Sigmoid colon (tissue), 6 donors: ENCODE measurements at regions not wholly inside any gene's neighbourhood (a gene's known extent, or its start where the extent isn't known, plus 50 kb on each side); places are given as distances from the start of the nearest gene placed in this dataset.

ENCODE experiments used
- DNase-seq: peaks from one replicate; pipeline ENCODE4 v3.0.0-alpha.2; 2019
- H3K27ac ChIP-seq, 4 donors: fragments of 200-600 bp; sonication (generic); one replicate each; pipeline ENCODE4 v1.5.1; 2016 to 2019; ENCODE audit warnings: mild to moderate bottlenecking in 1 of 4
- H3K27me3 ChIP-seq, 3 donors: fragments of 200-600 bp; sonication (generic); one replicate each; pipeline ENCODE4 v1.5.1; 2019; ENCODE audit warnings: mild to moderate bottlenecking in 1 of 3
- H3K36me3 ChIP-seq, 4 donors: fragments of 200-600 bp; sonication (generic); one replicate each; pipeline ENCODE4 v1.5.1; 2016 to 2019
- H3K4me1 ChIP-seq, 4 donors: fragments of 200-600 bp; sonication (generic); one replicate each; pipeline ENCODE4 v1.5.1; 2017 to 2019
- H3K4me3 ChIP-seq, 4 donors: fragments of 200-600 bp; sonication (generic); one replicate each; pipeline ENCODE4 v1.5.1; 2017 to 2019; ENCODE audit warnings: mild to moderate bottlenecking in 2 of 4, moderate library complexity in 1 of 4
- H3K9me3 ChIP-seq, 4 donors: fragments of 200-600 bp in 3 of 4; sonication (generic) in 3 of 4; one replicate each; pipeline versions ENCODE4 v1.5.1 to v1.6.1; 2013 to 2019
- EP300 ChIP-seq, 4 donors: sonication (generic); formaldehyde crosslinking; IDR thresholded peaks; one replicate each; pipeline ENCODE4 v1.6.1; 2017; ENCODE audit warnings: antibody characterized with exemption in 4 of 4
- POLR2A ChIP-seq, 2 donors: fragments of 450-650 bp; IDR thresholded peaks; one replicate each; pipeline ENCODE4 v1.6.1; 2016; ENCODE audit warnings: antibody characterized with exemption in 2 of 2, mild to moderate bottlenecking in 2 of 2, moderate library complexity in 2 of 2
- POLR2AphosphoS5 ChIP-seq, 4 donors: sonication (generic); formaldehyde crosslinking; IDR thresholded peaks; one replicate each; pipeline ENCODE4 v1.6.1; 2017; ENCODE audit warnings: antibody characterized with exemption in 4 of 4
- WGBS, 2 donors: extraction: QIAGEN DNeasy Blood & Tissue Kit; methylation state at CpG; one replicate each; pipeline ENCODE4 v1.1.7; 2013; 5-methylcytosine and 5-hydroxymethylcytosine counted together
- intact Hi-C: fragments of 100-400 bp; cut with DNase I; formaldehyde crosslinking; loops from one replicate; pipeline ENCODE4 v1.15.1; 2023
- TF ChIP-seq, protein P1 (sequence below), 4 experiments: fragments of 450-650 bp in 3 of 4; fragments of 200-600 bp in 1 of 4; IDR thresholded peaks; one replicate each; pipeline ENCODE4 v1.5.1; 2016 to 2019; ENCODE audit warnings: antibody characterized with exemption in 4 of 4, mild to moderate bottlenecking in 3 of 4, moderate library complexity in 2 of 4
- donor health status: healthy with polysubstance abuse.
- donor health status: healthy.

GRCh38 chr10:52436664-52437063, 122.6 kb downstream of the DKK1 start:
- Histone ChIP-seq H3K27me3 (no peaks in the 10 kb centered on the region), H3K4me3 (no peak overlapping the region), H3K36me3 (no peaks in the 10 kb centered on the region), H3K4me1 (no peaks in the 10 kb centered on the region), H3K27ac (no peak overlapping the region), H3K9me3 (no peaks in the 10 kb centered on the region)
- TF ChIP-seq POLR2AphosphoS5 (IDR thresholded peaks at IDR 0.05) (no peak), POLR2A (IDR thresholded peaks at IDR 0.05) (no peak), EP300 (IDR thresholded peaks at IDR 0.05) (no peak)
- TF ChIP-seq, protein P1, sequence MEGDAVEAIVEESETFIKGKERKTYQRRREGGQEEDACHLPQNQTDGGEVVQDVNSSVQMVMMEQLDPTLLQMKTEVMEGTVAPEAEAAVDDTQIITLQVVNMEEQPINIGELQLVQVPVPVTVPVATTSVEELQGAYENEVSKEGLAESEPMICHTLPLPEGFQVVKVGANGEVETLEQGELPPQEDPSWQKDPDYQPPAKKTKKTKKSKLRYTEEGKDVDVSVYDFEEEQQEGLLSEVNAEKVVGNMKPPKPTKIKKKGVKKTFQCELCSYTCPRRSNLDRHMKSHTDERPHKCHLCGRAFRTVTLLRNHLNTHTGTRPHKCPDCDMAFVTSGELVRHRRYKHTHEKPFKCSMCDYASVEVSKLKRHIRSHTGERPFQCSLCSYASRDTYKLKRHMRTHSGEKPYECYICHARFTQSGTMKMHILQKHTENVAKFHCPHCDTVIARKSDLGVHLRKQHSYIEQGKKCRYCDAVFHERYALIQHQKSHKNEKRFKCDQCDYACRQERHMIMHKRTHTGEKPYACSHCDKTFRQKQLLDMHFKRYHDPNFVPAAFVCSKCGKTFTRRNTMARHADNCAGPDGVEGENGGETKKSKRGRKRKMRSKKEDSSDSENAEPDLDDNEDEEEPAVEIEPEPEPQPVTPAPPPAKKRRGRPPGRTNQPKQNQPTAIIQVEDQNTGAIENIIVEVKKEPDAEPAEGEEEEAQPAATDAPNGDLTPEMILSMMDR (IDR thresholded peaks at IDR 0.05), result no peak
- intact Hi-C loops, result no loop called here
- WGBS, 2 donors, result 77 to 78% methylated on average over 5 of the region's 5 CpGs
- no peak for DNase-seq

DNA sequence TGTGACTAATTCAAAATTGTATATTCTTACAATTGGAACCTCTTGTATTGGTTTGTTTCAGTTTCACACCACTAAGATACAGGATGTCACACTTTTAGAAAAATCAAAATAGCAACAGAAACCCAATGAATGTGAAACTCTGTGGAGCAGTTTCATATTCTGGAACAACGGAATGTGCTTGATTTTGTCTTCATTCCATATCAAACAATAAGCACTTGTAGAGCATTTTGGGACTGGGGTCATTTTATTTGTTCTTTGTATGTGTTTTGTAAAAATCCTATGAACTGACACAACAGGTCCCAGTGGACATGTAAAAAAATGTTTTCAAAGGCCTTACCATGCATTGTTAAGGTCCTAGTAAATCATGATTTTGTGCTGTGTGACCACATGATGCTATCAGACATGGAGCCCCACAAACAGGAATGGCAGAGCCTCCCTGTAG, 123.1 kb downstream of the DKK1 start:
- no peak for DNase-seq
- TF ChIP-seq POLR2AphosphoS5 (IDR thresholded peaks at IDR 0.05) (no peak), EP300 (IDR thresholded peaks at IDR 0.05) (no peak), POLR2A (IDR thresholded peaks at IDR 0.05) (no peak)
- TF ChIP-seq, protein P1 (IDR thresholded peaks at IDR 0.05), result no peak
- Histone ChIP-seq H3K4me3 (no peak overlapping the region), H3K27ac (no peak overlapping the region), H3K9me3 (no peaks in the 10 kb centered on the region), H3K27me3 (no peaks in the 10 kb centered on the region), H3K4me1 (no peaks in the 10 kb centered on the region), H3K36me3 (no peaks in the 10 kb centered on the region)
- intact Hi-C loops, result no loop called here
- 59 to 85% methylated on average over 1 of the region's 1 CpG for WGBS, 2 donors

DNA sequence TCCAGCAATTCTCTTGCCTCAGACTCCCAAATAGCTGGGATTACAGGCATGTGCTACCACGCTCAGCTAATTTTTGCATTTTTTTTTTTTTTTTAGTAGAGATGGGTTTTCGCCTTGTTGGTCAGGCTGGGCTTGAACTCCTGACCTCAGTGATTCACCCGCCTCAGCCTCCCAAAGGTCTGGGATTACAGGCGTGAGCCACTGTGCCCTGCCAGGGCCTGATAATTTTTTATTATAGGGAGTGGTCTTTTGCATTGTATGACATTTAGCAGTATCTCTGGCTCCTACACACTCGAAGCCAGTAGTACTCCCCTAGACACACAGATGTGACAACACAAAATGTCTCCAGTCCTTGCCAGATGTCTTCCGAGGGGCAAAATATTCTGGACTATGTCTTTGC, 124.0 kb downstream of the DKK1 start:
- Histone ChIP-seq H3K4me1 (no peaks in the 10 kb centered on the region), H3K36me3 (no peaks in the 10 kb centered on the region), H3K9me3 (no peaks in the 10 kb centered on the region), H3K27ac (no peak overlapping the region), H3K27me3 (no peaks in the 10 kb centered on the region), H3K4me3 (no peak overlapping the region)
- DNase-seq, result no peak
- TF ChIP-seq EP300 (IDR thresholded peaks at IDR 0.05) (no peak), POLR2A (IDR thresholded peaks at IDR 0.05) (no peak), POLR2AphosphoS5 (IDR thresholded peaks at IDR 0.05) (no peak)
- TF ChIP-seq, protein P1 (IDR thresholded peaks at IDR 0.05), result no peak
- 67 to 89% methylated on average over 6 of the region's 6 CpGs for WGBS, 2 donors
- intact Hi-C loops, result no loop called here

DNA sequence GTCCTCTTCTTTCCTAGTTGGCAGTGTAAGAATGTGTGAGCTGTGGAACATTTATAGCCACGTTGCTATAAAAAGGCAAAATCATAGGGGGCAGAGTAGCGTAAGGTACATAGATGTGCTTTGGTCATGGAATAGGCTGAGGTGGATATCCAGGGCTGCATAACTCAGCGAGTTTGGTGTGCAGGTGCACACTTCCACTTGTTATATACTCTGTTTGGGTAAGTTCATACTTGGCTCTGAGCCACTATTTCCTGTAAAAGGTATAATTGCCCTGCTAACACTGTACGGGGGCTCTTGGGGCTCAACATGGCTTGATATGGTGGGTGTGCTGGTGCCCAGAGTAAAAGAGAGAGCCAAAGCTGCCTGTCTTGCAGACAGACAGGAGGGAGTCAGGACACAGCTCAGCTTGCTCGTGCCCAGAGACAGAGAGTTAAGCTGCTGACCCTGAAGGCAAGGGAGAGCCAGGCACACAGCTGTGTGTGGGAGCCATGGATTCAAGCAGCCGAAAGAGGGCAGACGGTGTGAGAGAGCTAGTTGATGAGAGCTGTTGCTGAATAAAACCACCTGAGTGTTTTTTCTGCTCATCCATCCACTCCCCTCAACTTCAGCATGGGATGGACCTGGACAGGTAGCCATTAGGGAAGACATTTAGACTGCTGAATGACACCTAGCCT, 126.7 kb downstream of the DKK1 start:
- Histone ChIP-seq H3K9me3 (no peaks in the 10 kb centered on the region), H3K4me1 (no peaks in the 10 kb centered on the region), H3K27ac (no peak overlapping the region), H3K27me3 (no peaks in the 10 kb centered on the region), H3K36me3 (no peaks in the 10 kb centered on the region), H3K4me3 (no peak overlapping the region)
- WGBS, 2 donors, result 57 to 67% methylated on average over 7 of the region's 7 CpGs
- DNase-seq, result no peak
- TF ChIP-seq, protein P1 (IDR thresholded peaks at IDR 0.05), result no peak
- TF ChIP-seq POLR2A (IDR thresholded peaks at IDR 0.05) (no peak), EP300 (IDR thresholded peaks at IDR 0.05) (no peak), POLR2AphosphoS5 (IDR thresholded peaks at IDR 0.05) (no peak)
- intact Hi-C loops, result no loop called here

GRCh38 chr10:52442576-52442975, 128.5 kb downstream of the DKK1 start:
- no peak for TF ChIP-seq POLR2AphosphoS5 (IDR thresholded peaks at IDR 0.05)
- TF ChIP-seq, protein P1 (IDR thresholded peaks at IDR 0.05), result no peak
- TF ChIP-seq EP300 (IDR thresholded peaks at IDR 0.05), result no peak
- no peak for TF ChIP-seq POLR2A (IDR thresholded peaks at IDR 0.05)
- H3K27me3 ChIP-seq, result no peaks in the 10 kb centered on the region
- intact Hi-C loops, result no loop called here
- H3K36me3 ChIP-seq, result no peaks in the 10 kb centered on the region
- no peaks in the 10 kb centered on the region for H3K9me3 ChIP-seq
- no peak overlapping the region for H3K4me3 ChIP-seq
- DNase-seq, result no peak
- H3K4me1 ChIP-seq, result no peaks in the 10 kb centered on the region
- H3K27ac ChIP-seq, result no peak overlapping the region
